Fibroblast of villous mesenchyme (primary cell): ENCODE measurements at regions not wholly inside any gene's neighbourhood (a gene's known extent, or its start where the extent isn't known, plus 50 kb on each side); places are given as distances from the start of the nearest gene placed in this dataset.

Experiments used
- DNase-seq: peaks from one replicate; pipeline ENCODE4 v3.0.0-alpha.2; 2010; ENCODE audit warnings: low read depth
- H3K4me3 ChIP-seq: 2 replicates; pipeline ENCODE4 v1.5.1; 2011; ENCODE audit warnings: low read depth, mild to moderate bottlenecking, low read length
- CTCF ChIP-seq: IDR thresholded peaks from 2 replicates; pipeline ENCODE4 v1.5.1; 2012; ENCODE audit warnings: low read depth, mild to moderate bottlenecking, low read length; ENCODE audit not compliant: insufficient read depth

DNA sequence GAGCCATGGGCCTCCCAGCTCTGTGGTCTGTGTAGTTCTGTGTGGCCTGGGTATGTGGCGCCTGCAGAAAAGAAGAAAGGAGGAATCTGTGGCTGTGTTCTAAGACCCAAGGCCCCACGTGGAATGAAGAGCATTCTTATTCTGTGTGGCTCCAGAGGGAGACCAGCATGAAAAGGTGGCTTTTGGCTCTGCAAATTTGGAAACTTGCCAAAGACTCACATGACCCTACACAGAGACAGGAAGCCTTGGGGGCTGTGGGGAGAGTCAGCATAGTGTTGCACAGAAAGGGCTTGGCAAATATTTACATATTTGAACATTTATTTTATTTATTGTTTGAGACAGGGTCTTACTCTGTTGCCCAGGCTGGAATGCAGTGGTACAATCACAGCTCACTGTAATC lies 193.3 kb downstream of the TMEM38B start:
- no peak for TF ChIP-seq CTCF
- H3K4me3 ChIP-seq = no peak overlapping the region
- DNase-seq = no peak

GRCh38 chr9:105890046-105890822 lies 195.9 kb downstream of the TMEM38B start:
- no peak for TF ChIP-seq CTCF
- DNase-seq = no peak
- H3K4me3 ChIP-seq = no peak overlapping the region

- DNase-seq = no peak
- no peak for TF ChIP-seq CTCF
- no peak overlapping the region for H3K4me3 ChIP-seq
Observed at GRCh38 chr9:105900123-105900522, 205.8 kb downstream of the TMEM38B start.

GRCh38 chr9:105901514-105902109 lies 207.3 kb downstream of the TMEM38B start:
- peak; percentile 50 for TF ChIP-seq CTCF
- DNase-seq = peak; percentile 21
- no peak overlapping the region for H3K4me3 ChIP-seq

DNA sequence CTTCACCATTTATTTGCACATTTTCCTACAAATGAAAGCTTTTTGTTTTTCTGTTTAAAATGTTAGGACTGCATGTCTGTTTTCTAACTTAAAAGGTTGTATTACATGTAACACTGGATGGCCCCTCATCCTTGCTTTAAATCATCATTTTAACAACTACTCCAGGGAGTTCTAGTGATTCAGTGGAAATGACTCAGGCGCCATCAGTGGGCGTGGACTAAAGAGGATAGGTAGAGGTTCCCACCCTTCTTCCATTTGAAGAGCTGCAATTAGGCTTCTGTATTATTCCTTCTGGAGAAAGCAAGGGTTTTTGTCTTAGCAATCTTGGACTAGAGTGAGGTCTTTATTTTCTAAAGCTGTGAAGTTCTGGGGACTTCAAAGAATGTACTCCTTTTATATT lies 213.7 kb downstream of the TMEM38B start:
- H3K4me3 ChIP-seq = no peak overlapping the region
- DNase-seq = no peak
- no peak for TF ChIP-seq CTCF

GRCh38 chr9:105911104-105911911 lies 217.0 kb downstream of the TMEM38B start:
- TF ChIP-seq CTCF = no peak
- H3K4me3 ChIP-seq = no peak overlapping the region
- DNase-seq = no peak
